GM06990 (cell line): ENCODE measurements at regions not wholly inside any gene's neighbourhood (a gene's known extent, or its start where the extent isn't known, plus 50 kb on each side); places are given as distances from the start of the nearest gene placed in this dataset.

Source experiments
- DNase-seq: peaks from one replicate; pipeline ENCODE4 v3.0.0-alpha.2; 2011; ENCODE audit not compliant: insufficient read length; ENCODE audit errors: extremely low read depth
- H3K27me3 ChIP-seq: replicated peaks from 2 replicates; pipeline ENCODE4 v1.6.0; 2011; ENCODE audit warnings: low read length; ENCODE audit not compliant: control insufficient read depth, insufficient read depth
- H3K36me3 ChIP-seq: 2 replicates; pipeline ENCODE4 v1.5.1; 2011; ENCODE audit warnings: low read length; ENCODE audit not compliant: control insufficient read depth, insufficient read depth
- H3K4me3 ChIP-seq: replicated peaks from 2 replicates; pipeline ENCODE4 v1.5.1; 2011; ENCODE audit warnings: low read depth, mild to moderate bottlenecking, control low read depth, low read length
- TF ChIP-seq, protein P1 (sequence below): IDR thresholded peaks from 2 replicates; pipeline ENCODE4 v1.5.1; 2011; ENCODE audit warnings: low read length, control low read depth, mild to moderate bottlenecking, inconsistent platforms; ENCODE audit not compliant: insufficient read depth, poor library complexity, severe bottlenecking

DNA sequence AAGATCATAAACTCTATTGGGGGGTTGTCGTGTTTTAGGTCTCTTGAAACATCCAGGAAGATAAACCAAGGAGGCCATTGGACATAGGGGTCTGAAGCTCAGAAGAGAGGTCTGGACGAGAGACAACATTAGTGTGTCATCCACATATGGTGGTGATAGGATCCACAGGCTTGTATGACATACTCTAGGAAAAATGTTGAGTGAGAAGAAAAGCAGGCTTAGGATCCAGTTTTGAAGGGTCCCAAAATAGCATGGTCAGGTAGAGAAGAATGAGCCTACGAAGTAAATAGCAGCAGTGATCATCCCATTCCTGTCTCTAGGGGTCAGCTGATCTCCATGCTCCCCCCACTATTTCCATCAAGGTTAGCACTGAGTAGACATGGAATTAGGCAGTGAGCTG lies 166.8 kb downstream of the ANKRD30B start:
- no peaks in the 10 kb centered on the region for H3K27me3 ChIP-seq
- no peak overlapping the region for H3K4me3 ChIP-seq
- H3K36me3 ChIP-seq, result no peaks in the 10 kb centered on the region
- DNase-seq, result no peak
- TF ChIP-seq, protein P1, sequence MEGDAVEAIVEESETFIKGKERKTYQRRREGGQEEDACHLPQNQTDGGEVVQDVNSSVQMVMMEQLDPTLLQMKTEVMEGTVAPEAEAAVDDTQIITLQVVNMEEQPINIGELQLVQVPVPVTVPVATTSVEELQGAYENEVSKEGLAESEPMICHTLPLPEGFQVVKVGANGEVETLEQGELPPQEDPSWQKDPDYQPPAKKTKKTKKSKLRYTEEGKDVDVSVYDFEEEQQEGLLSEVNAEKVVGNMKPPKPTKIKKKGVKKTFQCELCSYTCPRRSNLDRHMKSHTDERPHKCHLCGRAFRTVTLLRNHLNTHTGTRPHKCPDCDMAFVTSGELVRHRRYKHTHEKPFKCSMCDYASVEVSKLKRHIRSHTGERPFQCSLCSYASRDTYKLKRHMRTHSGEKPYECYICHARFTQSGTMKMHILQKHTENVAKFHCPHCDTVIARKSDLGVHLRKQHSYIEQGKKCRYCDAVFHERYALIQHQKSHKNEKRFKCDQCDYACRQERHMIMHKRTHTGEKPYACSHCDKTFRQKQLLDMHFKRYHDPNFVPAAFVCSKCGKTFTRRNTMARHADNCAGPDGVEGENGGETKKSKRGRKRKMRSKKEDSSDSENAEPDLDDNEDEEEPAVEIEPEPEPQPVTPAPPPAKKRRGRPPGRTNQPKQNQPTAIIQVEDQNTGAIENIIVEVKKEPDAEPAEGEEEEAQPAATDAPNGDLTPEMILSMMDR, result no peak

- no peaks in the 10 kb centered on the region for H3K36me3 ChIP-seq
- no peak overlapping the region for H3K4me3 ChIP-seq
- TF ChIP-seq, protein P1, result no peak
- no peak for DNase-seq
- no peaks in the 10 kb centered on the region for H3K27me3 ChIP-seq
Measured at GRCh38 chr18:14916181-14916580, 168.2 kb downstream of the ANKRD30B start.

- TF ChIP-seq, protein P1, result no peak
- no peaks in the 10 kb centered on the region for H3K27me3 ChIP-seq
- DNase-seq, result no peak
- H3K36me3 ChIP-seq, result no peaks in the 10 kb centered on the region
- no peak overlapping the region for H3K4me3 ChIP-seq
Measured at GRCh38 chr18:14916851-14917250, 168.9 kb downstream of the ANKRD30B start.

DNA sequence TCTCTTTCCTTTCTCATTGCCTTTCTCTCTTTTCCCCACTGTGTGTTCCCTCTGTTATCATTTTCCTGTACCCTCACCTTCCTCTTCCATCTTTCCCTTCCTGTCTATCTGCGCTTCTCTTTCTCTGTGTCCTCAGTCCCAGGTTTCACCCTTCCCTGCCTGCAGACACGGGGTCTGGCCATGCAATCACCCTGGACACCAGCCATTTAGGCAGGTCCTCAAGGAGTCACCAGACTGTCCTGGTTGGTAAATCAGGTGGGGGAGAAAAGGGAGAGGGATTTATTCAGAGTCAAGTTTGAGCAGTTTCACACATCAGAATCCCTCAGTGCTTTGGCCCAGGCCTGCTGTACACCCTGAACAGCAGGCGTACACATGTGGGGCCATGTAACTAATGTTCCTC lies 169.3 kb downstream of the ANKRD30B start:
- Histone ChIP-seq H3K4me3 (no peak overlapping the region), H3K36me3 (no peaks in the 10 kb centered on the region), H3K27me3 (no peaks in the 10 kb centered on the region)
- TF ChIP-seq, protein P1, result no peak
- no peak for DNase-seq

GRCh38 chr18:14919666-14920065 lies 171.7 kb downstream of the ANKRD30B start:
- Histone ChIP-seq H3K4me3 (no peak overlapping the region), H3K27me3 (no peaks in the 10 kb centered on the region), H3K36me3 (no peaks in the 10 kb centered on the region)
- TF ChIP-seq, protein P1, result no peak
- DNase-seq, result no peak

GRCh38 chr18:14921031-14921430 lies 173.1 kb downstream of the ANKRD30B start:
- Histone ChIP-seq H3K4me3 (no peak overlapping the region), H3K36me3 (no peaks in the 10 kb centered on the region), H3K27me3 (no peaks in the 10 kb centered on the region)
- TF ChIP-seq, protein P1, result no peak
- no peak for DNase-seq
